Lower leg skin (tissue), 3 donors: ENCODE measurements at regions not wholly inside any gene's neighbourhood (a gene's known extent, or its start where the extent isn't known, plus 50 kb on each side); places are given as distances from the start of the nearest gene placed in this dataset.

ENCODE experiments used
- CTCF ChIP-seq, 3 donors: fragments of 450-650 bp; IDR thresholded peaks; one replicate each; pipeline ENCODE4 v1.5.1; 2016; ENCODE audit warnings: antibody characterized with exemption in 3 of 3, mild to moderate bottlenecking in 3 of 3, moderate library complexity in 2 of 3
- POLR2A ChIP-seq, 2 donors: fragments of 450-650 bp; IDR thresholded peaks; one replicate each; pipeline ENCODE4 v1.6.1; 2016 to 2017; ENCODE audit warnings: antibody characterized with exemption in 2 of 2, mild to moderate bottlenecking in 1 of 2, moderate library complexity in 1 of 2

GRCh38 chr2:187644981-187645380, 90.7 kb upstream of the TFPI start:
- TF ChIP-seq POLR2A (IDR thresholded peaks at IDR 0.05) (no peak), CTCF (IDR thresholded peaks at IDR 0.05) (no peak)
